IMR-90 (cell line): ENCODE measurements at regions not wholly inside any gene's neighbourhood (a gene's known extent, or its start where the extent isn't known, plus 50 kb on each side); places are given as distances from the start of the nearest gene placed in this dataset.

Source experiments
- ATAC-seq: fragments of 200-7000 bp; cut with Tn5 transposase; 2 replicates; pipeline ENCODE4 v1.9.1; 2020; ENCODE audit warnings: low read depth, mild to moderate bottlenecking, moderate library complexity
- BruUV-seq: library from RNA; stranded (reverse); fragments of 400-500 nt; replicated peaks from 2 replicates; lab custom pipeline; 2021; lab: Mats Ljungman, UMichigan
- CTCF ChIA-PET: fragments of 300-600 bp; formaldehyde crosslinking; extraction: SDS; loops from one replicate; lab custom pipeline; 2021; ENCODE audit warnings: antibody characterized with exemption; lab: Yijun Ruan, JAX
- POLR2A ChIA-PET: fragments of 300-600 bp; sonication (Branson Sonifier 250); formaldehyde crosslinking; loops from one replicate; lab custom pipeline; 2022; ENCODE audit warnings: antibody characterized with exemption; ENCODE audit not compliant: unreplicated experiment; lab: Charles Lee
- DNase-seq: peaks from one replicate; pipeline ENCODE4 v3.0.0; 2013
- H2AFZ ChIP-seq: replicated peaks from 2 replicates; pipeline ENCODE3; 2013; ENCODE audit warnings: low read length, mild to moderate bottlenecking; ENCODE audit not compliant: poor library complexity
- H2AK5ac ChIP-seq: 2 replicates; pipeline ENCODE4 v1.6.1; 2013; ENCODE audit warnings: low read depth, low read length, inconsistent platforms
- H2AK9ac ChIP-seq: replicated peaks from 2 replicates; pipeline ENCODE3; 2013; ENCODE audit warnings: mild to moderate bottlenecking, low read depth, low read length, moderate library complexity; ENCODE audit not compliant: poor library complexity
- H2BK120ac ChIP-seq: 2 replicates; pipeline ENCODE4 v1.6.1; 2013; ENCODE audit warnings: low read depth, low read length, inconsistent platforms
- H2BK15ac ChIP-seq: 3 replicates; pipeline ENCODE4 v1.6.1; 2013; ENCODE audit warnings: low read depth, low read length, inconsistent platforms
- H2BK20ac ChIP-seq: 2 replicates; pipeline ENCODE4 v1.6.1; 2013; ENCODE audit warnings: low read depth, mild to moderate bottlenecking, inconsistent platforms, low read length, moderate library complexity
- H2BK5ac ChIP-seq: 2 replicates; pipeline ENCODE4 v1.6.1; 2013; ENCODE audit warnings: mild to moderate bottlenecking, low read depth, low read length, inconsistent platforms; ENCODE audit not compliant: poor library complexity, severe bottlenecking
- H3K14ac ChIP-seq: replicated peaks from 2 replicates; pipeline ENCODE4 v1.6.1; 2013; ENCODE audit warnings: low read depth, low read length, inconsistent platforms
- H3K18ac ChIP-seq: 2 replicates; pipeline ENCODE4 v1.6.1; 2013; ENCODE audit warnings: low read depth, low read length, control low read depth
- H3K23ac ChIP-seq: 2 replicates; pipeline ENCODE4 v1.6.1; 2013; ENCODE audit warnings: low read depth, low read length, inconsistent platforms
- H3K27ac ChIP-seq: 2 replicates; pipeline ENCODE4 v1.5.1; 2013; ENCODE audit warnings: mild to moderate bottlenecking, control low read depth, low read length; ENCODE audit not compliant: insufficient read depth
- H3K27me3 ChIP-seq: 2 replicates; pipeline ENCODE4 v1.6.1; 2013; ENCODE audit warnings: low read length; ENCODE audit not compliant: control insufficient read depth, insufficient read depth
- H3K36me3 ChIP-seq: 2 replicates; pipeline ENCODE4 v1.6.1; 2013; ENCODE audit warnings: low read length, mixed read lengths; ENCODE audit not compliant: control insufficient read depth, insufficient read depth
- H3K4ac ChIP-seq: 2 replicates; pipeline ENCODE4 v1.6.1; 2013; ENCODE audit warnings: low read depth, low read length, inconsistent platforms
- H3K4me1 ChIP-seq: 2 replicates; pipeline ENCODE4 v1.6.1; 2013; ENCODE audit warnings: low read length, mixed read lengths; ENCODE audit not compliant: control insufficient read depth, insufficient read depth
- H3K4me2 ChIP-seq: 2 replicates; pipeline ENCODE4 v1.6.1; 2013; ENCODE audit warnings: low read depth, mild to moderate bottlenecking, control low read depth, low read length, moderate library complexity
- H3K4me3 ChIP-seq: 2 replicates; pipeline ENCODE4 v1.5.1; 2013; ENCODE audit warnings: low read depth, mild to moderate bottlenecking, control low read depth, low read length, moderate library complexity; ENCODE audit not compliant: insufficient read depth
- H3K56ac ChIP-seq: 2 replicates; pipeline ENCODE4 v1.6.1; 2013; ENCODE audit warnings: low read length, inconsistent platforms; ENCODE audit not compliant: insufficient read depth; ENCODE audit errors: extremely low read depth
- H3K79me1 ChIP-seq, 2 experiments: 2 replicates each; pipeline ENCODE4 v1.6.1; 2013; ENCODE audit warnings: low read length in 2 of 2, inconsistent platforms in 1 of 2, low read depth in 1 of 2
- H3K9ac ChIP-seq: 2 replicates; pipeline ENCODE4 v1.6.1; 2013; ENCODE audit warnings: low read depth, low read length, control low read depth
- H3K9me1 ChIP-seq: 2 replicates; pipeline ENCODE4 v1.6.1; 2013; ENCODE audit warnings: low read length, inconsistent platforms; ENCODE audit not compliant: insufficient read depth
- H3K9me3 ChIP-seq: 2 replicates; pipeline ENCODE4 v1.6.1; 2013; ENCODE audit warnings: low read length; ENCODE audit not compliant: control insufficient read depth, insufficient read depth
- H4K20me1 ChIP-seq: 2 replicates; pipeline ENCODE4 v1.6.1; 2013; ENCODE audit warnings: low read length, inconsistent platforms; ENCODE audit not compliant: insufficient read depth
- H4K5ac ChIP-seq: 2 replicates; pipeline ENCODE4 v1.6.1; 2013; ENCODE audit warnings: mild to moderate bottlenecking, low read depth, low read length, control low read depth
- H4K8ac ChIP-seq, 2 experiments: 2 replicates each; pipeline ENCODE4 v1.6.1; 2013; ENCODE audit warnings: low read depth in 2 of 2, low read length in 2 of 2, control low read depth in 1 of 2, inconsistent platforms in 1 of 2
- H4K91ac ChIP-seq: 2 replicates; pipeline ENCODE4 v1.6.1; 2013; ENCODE audit warnings: low read depth, low read length, inconsistent platforms; ENCODE audit not compliant: insufficient read depth
- MXI1 ChIP-seq: IDR thresholded peaks from 2 replicates; pipeline ENCODE4 v1.6.1; 2012; ENCODE audit warnings: low read depth, mild to moderate bottlenecking, low read length, moderate library complexity, borderline replicate concordance
- WGBS, 2 experiments: methylation state at CpG; one replicate each; pipeline versions ENCODE4 v1.1.5 to v1.1.7; 2013; ENCODE audit warnings: missing lambda C conversion rate in 2 of 2; ENCODE audit not compliant: insufficient read length in 1 of 2; ENCODE audit errors: extremely low coverage in 2 of 2; 5-methylcytosine and 5-hydroxymethylcytosine counted together
- dilution Hi-C: fragments of 300-500 bp; cut with HindIII; formaldehyde crosslinking; loops from one replicate; pipeline ENCODE4 v1.14.3; 2018; ENCODE audit warnings: low sequenced_read_pairs; ENCODE audit not compliant: unreplicated experiment
- in situ Hi-C: fragments of 300-500 bp; cut with MboI; formaldehyde crosslinking; loops from 3 replicates; pipeline ENCODE4 v1.14.3; 2019; ENCODE audit warnings: low sequenced_read_pairs, inconsistent platforms, mixed read lengths
- intact Hi-C: fragments of 100-400 bp; cut with micrococcal nuclease; formaldehyde crosslinking; loops from 2 replicates; pipeline ENCODE4 v1.10.0; 2022
- TF ChIP-seq, protein P1 (sequence below): fragments of 150-350 bp; IDR thresholded peaks from 2 replicates; pipeline ENCODE4 v1.6.1; 2017; ENCODE audit warnings: mild to moderate bottlenecking, antibody characterized with exemption, low read length, low read depth
- TF ChIP-seq, protein P2 (sequence below): conservative IDR thresholded peaks from 2 replicates; pipeline ENCODE4 v1.5.1; 2012; ENCODE audit warnings: mild to moderate bottlenecking, low read depth, low read length, improper control_type of control experiment

DNA sequence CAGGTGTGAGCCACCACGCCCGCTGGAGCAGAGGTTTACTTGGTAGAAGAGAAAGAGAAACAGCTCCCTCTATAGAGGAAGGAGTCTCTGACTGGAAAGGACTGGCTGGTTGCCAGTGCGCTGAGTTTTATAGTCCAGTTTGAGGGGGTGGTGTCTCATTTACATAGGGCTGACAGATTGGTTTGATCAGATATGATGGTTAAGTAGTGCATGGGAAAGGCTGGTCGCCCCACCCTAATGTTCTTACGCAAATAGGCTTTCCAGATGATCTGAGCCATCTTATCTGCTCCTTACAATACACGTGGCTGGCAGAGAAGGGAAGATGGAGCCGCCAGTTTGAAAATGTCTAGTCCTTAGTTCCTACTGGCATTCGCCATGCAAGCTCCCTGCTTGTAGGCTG lies 439.5 kb downstream of the NAF1 start:
- H4K8ac ChIP-seq, result no peak overlapping the region
- no TSS peak for BruUV-seq

More for the DNA sequence above, 439.5 kb downstream of the NAF1 start:
- H3K4me3 ChIP-seq, result no peak overlapping the region
- H3K56ac ChIP-seq, result no peak overlapping the region
- no peak overlapping the region for H3K4ac ChIP-seq
- intact Hi-C loops, result no loop called here
- ChIA-PET CTCF (no interaction called here), POLR2A (no interaction called here)
- no peaks in the 10 kb centered on the region for H3K79me1 ChIP-seq
- H3K36me3 ChIP-seq, result no peaks in the 10 kb centered on the region
- no peak overlapping the region for H3K23ac ChIP-seq
- H3K9me3 ChIP-seq, result peaks cover 2% of the 10 kb centered on the region
- dilution Hi-C loops, result no loop called here
- H2BK120ac ChIP-seq, result no peak overlapping the region
- no CpG with 5 or more reads among the region's 8 CpGs for WGBS, 2 experiments
- no peaks in the 10 kb centered on the region for H4K20me1 ChIP-seq
- TF ChIP-seq, protein P1, sequence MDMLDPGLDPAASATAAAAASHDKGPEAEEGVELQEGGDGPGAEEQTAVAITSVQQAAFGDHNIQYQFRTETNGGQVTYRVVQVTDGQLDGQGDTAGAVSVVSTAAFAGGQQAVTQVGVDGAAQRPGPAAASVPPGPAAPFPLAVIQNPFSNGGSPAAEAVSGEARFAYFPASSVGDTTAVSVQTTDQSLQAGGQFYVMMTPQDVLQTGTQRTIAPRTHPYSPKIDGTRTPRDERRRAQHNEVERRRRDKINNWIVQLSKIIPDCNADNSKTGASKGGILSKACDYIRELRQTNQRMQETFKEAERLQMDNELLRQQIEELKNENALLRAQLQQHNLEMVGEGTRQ, result no peak
- TF ChIP-seq MXI1, result no peak
- TF ChIP-seq, protein P2, sequence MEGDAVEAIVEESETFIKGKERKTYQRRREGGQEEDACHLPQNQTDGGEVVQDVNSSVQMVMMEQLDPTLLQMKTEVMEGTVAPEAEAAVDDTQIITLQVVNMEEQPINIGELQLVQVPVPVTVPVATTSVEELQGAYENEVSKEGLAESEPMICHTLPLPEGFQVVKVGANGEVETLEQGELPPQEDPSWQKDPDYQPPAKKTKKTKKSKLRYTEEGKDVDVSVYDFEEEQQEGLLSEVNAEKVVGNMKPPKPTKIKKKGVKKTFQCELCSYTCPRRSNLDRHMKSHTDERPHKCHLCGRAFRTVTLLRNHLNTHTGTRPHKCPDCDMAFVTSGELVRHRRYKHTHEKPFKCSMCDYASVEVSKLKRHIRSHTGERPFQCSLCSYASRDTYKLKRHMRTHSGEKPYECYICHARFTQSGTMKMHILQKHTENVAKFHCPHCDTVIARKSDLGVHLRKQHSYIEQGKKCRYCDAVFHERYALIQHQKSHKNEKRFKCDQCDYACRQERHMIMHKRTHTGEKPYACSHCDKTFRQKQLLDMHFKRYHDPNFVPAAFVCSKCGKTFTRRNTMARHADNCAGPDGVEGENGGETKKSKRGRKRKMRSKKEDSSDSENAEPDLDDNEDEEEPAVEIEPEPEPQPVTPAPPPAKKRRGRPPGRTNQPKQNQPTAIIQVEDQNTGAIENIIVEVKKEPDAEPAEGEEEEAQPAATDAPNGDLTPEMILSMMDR, result no peak
- no peaks in the 10 kb centered on the region for H3K27me3 ChIP-seq
- no peak overlapping the region for H3K18ac ChIP-seq
- no peak overlapping the region for H3K27ac ChIP-seq
- H3K14ac ChIP-seq, result no peak overlapping the region
- DNase-seq (no peak), ATAC-seq (no peak)
- H3K4me1 ChIP-seq, result no peaks in the 10 kb centered on the region
- H3K9ac ChIP-seq, result no peak overlapping the region
- H4K91ac ChIP-seq, result no peak overlapping the region
- no peak overlapping the region for H2BK5ac ChIP-seq
- H4K5ac ChIP-seq, result no peak overlapping the region
- H2AK9ac ChIP-seq, result no peak overlapping the region
- H2AK5ac ChIP-seq, result no peak overlapping the region
- in situ Hi-C loops, result no loop called here
- no peak overlapping the region for H2BK15ac ChIP-seq
- H3K9me1 ChIP-seq, result no peaks in the 10 kb centered on the region
- H2BK20ac ChIP-seq, result no peak overlapping the region
- no peak overlapping the region for H3K4me2 ChIP-seq
- no peak overlapping the region for H2AFZ ChIP-seq
